Suppressor macrophage treated with lipopolysaccharide for 1 hour (primary cell): ENCODE measurements at regions not wholly inside any gene's neighbourhood (a gene's known extent, or its start where the extent isn't known, plus 50 kb on each side); places are given as distances from the start of the nearest gene placed in this dataset.

ENCODE experiments used
- DNase-seq, 3 donors: peaks; one replicate each; pipeline ENCODE4 v3.0.0-alpha.2; 2020 to 2022

DNA sequence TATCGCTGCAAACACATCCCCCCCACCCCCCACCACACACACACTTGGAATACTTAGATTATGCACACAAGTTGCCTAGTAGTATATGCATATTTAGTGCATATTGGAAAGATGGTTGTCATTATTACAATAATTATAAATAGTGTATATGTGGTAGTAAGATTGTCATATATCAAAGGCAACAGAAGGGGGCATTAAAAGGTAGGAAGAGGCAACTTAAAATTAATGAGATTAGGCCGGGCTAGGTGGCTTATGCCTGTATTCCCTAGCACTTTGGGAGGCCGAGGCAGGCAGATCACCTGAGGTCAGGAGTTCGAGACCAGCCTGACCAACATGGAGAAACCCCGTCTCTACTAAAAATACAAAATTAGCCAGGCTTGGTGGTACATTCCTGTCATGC is 52.1 kb downstream of the GSC start:
- DNase-seq: no peak

DNA sequence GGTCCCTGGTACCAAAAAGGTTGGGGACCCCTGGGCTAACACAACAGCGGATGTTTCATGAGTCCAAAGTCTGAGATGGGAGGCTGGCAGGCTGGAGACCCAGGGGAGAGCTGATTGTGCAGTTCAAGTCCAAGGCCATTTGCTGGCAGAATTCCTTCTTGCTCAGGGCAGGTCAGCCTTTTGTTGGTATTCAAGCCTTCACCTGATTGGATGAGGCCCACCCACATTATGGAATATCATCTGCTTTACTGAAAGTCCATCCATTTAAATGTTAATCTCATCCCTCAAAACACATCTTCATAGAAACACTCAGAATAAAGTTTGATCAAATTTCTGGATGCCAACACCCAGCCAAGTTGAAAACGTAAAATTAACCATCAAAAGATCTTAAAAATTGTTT is 52.9 kb downstream of the GSC start:
- DNase-seq: no peak

DNA sequence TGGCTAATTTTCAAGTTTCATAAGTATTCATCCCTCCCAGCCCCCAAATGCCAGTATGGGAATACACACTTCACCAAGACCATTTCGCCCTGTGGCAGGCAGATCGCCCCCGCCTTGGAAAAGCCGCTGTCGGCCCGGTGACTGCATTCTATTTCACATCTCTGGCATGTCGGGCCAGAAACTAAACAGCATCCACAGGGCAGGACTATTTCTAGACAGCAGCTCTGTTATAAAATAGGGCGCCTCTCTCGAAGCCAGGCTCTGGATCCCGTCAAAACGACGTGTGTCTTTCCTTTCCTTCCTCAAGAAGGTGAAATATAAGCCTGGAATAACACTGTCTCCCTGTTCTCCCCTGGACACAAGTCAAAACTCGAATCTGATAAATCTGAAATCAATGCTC is 56.8 kb downstream of the GSC start:
- no peak for DNase-seq

DNA sequence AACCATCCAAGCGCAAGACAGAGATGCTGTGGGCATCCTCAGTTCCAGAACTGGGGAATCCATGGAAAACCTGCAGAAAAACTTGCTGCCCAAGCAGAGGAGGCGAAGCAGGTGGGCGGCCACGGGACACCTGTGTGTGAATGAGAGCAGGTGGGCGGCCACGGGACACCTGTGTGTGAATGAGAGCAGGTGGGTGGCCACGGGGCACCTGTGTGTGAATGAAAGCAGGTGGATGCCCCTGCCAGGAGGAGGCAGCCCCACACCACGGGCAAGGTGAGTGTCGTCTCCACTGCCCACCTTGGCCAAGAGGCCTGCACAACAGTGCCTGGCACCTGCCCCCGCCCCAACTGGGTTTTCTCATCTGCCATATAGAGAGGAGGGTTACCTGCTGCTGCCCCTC is 59.2 kb downstream of the GSC start:
- no peak for DNase-seq

DNA sequence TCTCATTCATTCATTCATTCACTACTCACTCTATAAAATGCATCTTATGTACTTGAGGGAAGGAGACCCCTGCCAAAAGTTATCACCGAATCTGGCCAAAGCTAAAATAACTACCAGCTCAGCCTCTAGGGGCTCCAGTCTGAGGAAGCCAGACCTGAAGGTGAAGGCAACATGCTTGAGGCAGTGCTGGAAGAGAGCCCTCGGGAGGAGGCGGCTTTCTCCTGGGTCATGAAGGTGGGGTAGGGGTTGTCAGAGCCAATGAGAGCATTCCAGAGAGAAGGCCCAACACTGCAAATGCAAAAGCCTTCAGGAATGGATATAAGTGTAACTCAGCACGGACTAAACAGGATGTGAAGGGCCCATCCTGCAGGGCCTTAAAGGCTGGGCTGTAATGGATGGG is 62.4 kb downstream of the GSC start:
- DNase-seq: no peak

DNA sequence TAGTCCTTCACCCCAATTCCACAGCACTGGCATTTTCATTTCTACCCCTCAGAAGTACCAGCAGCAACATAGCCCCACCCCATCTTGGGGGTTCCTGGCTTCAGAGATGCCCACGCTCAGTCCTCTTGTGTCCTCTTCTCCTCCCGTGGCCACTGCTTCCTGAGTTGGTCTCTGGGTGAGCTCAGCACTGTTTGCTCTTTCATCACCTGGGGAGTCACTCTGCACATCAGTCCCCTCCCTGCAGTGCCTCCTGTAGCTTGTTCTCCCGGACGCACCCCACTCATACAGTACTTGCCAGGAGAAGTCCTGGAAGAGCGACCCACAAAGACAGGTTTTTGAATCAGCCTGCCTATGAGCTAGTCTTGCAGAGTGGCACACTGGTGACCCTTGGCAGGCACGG is 63.8 kb downstream of the GSC start:
- DNase-seq: no peak

DNA sequence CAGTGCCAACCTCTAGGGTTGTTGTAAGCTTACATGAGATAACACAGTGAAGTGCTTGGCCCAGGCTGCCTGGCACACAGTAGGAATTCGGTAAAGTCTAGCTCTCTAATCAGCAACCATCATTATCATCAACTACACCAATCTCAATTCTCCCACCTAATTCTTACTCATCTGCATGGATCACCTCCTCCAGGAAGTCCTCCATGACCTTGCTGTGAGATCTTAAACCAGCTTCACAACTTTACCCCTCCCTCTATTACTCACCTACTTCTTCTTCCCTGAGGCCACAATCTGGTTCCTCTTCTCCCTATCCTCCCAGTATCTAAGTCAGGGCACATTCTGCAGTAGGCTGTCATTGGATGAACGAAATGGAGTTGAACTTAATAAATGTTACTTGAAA is 67.3 kb downstream of the GSC start:
- DNase-seq: peak in 1 of 3 donors; percentile 2

DNA sequence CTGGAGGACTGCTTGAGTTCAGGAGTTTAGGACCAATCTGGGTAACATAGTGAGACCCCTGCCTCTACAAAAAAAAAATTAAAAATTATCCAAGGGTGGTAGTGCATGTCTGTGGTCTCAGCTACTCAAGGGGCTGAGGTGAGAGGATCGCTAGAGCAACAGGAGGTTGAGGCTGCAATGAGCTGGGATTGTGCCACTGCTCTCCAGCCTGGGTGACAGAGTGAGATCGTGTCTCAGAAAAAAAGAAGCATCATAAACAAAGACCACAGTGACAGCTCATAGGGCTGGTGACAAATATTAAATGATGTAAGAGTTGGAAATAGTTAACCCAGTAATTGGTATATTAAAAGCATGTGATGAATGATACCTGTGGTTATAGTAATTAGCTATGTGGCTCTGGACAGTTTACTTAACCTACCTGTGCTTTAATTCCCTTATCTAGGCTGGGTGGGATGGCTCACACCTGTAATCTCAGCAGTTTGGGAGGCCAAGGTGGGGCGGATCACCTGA is 68.0 kb downstream of the GSC start:
- DNase-seq: peak in 1 of 3 donors; percentile 3

DNA sequence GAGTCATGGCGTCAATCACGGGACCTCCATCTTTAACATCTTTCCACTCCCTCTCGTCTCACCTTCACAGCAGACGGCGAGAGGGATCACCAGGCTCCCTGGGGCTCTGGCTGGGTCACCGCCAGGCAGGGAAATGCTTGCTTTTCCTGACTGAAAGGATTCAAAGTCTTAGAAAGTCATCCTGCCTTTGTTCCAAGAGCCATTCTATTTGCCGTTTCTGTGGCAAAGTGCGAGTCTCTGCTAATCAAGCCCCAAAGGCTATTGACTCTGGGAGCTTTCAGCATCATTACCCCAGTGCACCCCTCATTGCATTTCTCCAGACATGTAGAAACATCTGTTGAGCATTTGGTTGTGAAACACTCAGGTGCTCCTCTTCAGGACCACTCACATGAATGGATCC is 69.6 kb downstream of the GSC start:
- no peak for DNase-seq

DNA sequence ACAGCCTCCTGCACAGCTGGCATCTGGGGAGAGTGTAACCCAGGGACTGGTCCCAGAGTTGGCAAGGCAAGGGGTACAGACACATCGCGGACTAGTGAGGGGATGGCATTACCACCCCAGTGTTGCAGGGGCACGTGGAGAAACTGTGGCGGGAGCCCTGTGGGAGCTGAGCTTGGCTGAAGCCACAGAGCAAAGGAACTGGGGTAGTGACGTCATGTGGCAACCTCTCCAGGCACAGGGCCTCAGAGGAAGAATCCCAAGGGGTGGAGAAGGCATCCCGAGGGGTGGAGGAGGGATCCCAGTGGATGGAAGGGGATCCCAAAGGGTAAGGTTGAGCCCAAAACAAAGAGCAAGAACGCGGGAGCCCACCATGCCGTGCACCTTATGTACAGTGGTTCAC is 70.1 kb downstream of the GSC start:
- DNase-seq: no peak

DNA sequence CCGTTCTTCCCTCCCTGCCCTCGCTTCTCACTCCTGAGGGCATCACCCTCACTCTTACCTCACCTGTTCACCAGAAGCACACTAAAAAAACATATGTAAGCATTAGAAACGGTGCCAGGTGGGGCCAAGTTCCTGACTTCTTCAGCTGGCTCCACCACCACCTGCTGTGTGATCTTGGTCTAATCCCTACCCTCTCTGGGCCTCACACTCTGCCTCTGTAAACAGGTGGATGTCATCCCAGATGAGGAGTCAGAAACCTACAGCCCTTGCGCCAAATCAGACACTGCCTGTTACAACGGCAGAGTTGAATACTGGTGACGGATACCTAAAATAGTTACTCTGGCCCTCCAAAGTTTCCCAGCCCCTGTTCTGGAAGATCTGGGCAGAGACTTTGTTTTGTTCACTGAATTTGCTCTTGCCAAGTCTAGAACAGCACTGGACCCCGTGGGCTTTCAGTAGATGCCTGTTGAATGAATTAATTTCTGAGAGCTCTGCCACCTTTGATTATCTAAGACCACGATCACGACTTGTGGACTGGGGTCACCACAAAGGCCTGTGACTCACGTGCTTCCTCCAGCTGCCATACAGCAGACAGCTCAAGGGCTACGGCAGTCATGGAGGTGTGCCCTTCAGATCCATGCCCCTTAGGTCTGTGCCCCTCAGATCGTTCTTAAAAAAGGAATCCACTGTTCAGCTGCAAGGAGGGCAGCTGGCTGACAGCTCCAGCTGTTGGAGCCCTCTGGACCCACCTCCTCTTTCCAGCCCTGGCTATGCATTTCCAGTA is 71.9 kb downstream of the GSC start:
- DNase-seq: no peak

DNA sequence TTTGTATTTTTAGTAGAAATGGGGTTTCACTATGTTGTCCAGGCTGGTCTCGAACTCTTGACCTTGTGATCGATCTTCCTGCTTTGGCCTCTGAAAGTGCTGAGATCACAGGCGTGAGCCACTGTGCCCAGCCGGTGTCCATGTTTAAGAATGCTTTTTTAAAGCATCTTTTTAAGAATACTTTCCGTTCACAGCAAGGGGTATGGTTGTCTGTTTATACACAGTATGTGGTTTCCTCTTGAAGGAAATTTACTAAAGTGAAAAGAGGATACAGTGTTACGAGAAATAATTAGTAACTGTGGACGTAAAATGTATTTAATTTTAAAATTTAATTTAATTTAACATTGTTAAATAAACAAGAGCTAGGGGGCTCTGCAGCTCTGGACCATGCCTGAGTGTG is 73.4 kb downstream of the GSC start:
- no peak for DNase-seq

DNA sequence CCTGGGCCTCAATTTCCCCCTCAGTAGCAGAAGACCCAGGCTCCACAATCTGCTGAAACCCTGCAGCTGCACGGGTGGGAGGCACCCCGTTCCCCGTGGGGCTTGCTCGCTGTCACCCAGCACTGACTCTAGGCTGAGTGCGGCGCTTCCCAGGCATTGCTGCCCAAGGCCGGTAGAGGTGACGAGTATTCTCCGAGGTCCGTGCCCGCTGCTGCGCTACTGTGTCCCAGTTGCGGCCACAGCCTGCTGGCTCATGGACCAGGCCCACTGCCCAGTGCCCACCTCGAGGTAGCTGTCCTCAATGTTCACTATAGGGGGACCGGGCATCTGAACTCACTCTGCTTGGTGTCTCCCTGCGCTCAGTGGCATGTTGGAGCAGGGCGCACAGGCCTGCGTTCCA is 74.7 kb downstream of the GSC start:
- no peak for DNase-seq

DNA sequence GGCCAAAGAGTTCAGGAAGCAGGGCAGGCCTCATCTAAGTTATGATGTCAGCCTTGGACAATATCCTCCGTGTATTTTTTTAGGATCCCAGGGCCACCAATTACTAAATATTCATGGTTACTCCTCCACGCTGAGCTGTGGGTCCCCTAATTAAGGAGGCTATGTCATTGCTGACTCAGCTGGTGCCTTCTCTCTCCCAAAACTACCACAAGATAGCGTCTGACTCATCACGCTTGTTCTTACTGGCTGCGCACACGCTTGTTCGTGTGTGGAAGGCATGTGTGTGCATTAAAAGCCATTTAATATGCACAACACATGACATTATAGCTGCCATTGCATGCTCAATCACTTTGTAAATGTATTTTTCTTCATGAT is 78.3 kb downstream of the GSC start:
- DNase-seq: no peak

DNA sequence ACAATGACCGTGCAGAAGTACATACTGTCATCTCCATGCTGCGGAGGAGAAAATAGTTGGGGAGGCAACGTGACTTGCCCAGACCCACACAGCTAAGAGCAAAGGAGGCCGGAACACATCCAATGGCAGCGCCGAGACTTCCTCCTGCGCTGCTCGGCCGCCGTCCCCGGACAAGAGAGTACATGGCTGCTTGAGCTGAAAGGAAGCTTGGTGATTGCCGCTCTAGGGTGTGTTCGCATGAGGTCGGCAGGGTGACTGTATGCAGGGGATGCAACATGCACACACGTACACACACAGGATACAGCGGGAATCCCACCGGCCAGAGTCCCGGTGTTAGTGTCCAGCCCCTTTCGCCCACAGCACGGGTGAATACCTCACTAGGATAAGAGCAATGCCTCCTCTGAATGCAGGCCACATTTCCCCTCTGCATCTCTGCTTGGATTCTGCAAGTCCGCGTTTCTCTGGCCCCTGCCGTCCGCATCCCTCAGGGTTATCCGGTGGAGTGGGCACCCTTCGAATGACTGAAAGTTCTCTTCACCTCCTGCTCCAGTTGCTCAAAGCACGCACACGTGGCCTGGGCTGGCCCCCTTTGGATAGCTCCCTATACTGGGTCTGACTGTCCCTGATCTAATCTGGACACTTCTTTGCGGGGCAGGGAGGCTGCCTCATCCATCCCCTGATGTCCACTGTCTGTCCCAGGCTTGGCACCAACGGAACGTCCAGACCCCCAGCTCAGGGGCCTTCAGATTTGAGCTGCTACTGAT is 78.8 kb downstream of the GSC start:
- DNase-seq: no peak

DNA sequence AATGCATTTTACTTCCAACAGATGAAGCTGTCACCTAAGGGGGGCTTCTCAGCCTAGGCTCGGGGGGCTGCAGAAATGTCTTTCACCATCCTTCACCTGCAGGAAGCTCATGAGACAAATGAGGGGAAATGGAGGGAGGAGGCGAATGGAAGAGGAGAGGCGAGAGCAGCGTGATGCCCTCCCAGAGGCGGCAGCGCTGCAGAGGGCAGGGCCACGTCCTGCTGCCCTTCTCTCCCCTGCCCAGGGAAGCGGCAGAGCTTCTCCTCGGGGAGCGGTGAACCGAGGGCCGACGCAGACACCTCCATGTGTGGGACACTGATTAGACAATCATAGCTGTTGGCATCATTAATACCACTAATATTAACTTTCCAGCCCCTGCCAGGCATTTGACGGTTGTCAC is 78.3 kb downstream of the SERPINA3 start:
- no peak for DNase-seq

DNA sequence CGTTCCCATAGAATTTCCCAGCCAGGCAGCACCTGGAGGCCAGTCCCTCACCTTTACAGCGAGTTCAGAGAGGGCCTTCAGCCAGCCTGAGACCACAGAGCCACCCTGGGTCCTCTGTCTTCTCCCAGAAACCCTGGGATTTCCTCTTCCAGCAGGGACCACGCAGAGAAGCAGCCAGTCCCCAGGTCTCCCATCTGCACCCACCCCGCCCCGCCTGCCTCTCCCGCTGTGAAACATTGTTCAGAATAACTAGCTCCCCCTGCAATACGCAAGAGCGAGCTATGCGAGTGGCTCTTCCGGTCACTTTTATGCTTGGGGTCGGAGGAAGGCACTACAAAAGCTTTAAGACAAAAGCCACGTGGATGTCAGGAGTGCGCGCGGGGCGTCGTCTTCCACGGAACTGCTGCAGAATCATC is 77.8 kb downstream of the SERPINA3 start:
- no peak for DNase-seq

DNA sequence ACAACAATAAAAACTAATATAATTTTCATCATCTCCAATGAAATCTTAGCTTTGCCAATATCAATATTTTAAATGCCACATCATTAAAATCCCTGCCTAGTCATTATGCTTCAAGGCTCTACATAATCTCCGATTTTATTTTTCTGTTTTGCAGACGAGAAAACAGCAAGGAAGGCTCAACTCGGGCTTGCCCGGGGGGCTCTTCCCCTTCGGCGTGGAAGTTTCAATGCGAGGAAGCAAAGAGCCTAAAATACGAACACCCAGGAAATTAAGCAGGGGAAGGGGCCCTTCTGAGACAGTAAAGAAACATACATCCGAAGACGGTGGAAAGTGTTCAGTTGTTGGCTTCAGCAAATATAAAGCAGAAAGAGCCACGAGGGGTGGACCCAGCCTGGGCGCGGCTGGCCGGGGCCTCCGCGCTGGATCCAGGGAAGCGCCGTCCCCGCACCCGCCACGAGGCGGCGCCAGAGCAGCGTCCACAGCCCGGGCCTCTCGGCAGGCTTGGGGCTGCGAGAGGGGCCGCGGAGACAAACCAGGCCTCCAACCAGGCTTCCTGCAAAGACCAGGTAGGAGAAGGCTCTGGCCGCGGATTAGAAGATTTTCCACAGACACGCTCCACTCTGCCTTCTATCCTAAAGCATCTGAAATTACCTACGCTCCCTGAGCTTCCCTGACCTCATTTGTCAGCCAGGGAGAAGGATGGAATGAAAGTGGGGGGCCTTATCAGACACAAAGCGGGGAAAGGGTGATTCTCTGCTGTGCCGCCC is 77.2 kb downstream of the SERPINA3 start:
- DNase-seq: peak; percentile 51 to 77 (median 64)

DNA sequence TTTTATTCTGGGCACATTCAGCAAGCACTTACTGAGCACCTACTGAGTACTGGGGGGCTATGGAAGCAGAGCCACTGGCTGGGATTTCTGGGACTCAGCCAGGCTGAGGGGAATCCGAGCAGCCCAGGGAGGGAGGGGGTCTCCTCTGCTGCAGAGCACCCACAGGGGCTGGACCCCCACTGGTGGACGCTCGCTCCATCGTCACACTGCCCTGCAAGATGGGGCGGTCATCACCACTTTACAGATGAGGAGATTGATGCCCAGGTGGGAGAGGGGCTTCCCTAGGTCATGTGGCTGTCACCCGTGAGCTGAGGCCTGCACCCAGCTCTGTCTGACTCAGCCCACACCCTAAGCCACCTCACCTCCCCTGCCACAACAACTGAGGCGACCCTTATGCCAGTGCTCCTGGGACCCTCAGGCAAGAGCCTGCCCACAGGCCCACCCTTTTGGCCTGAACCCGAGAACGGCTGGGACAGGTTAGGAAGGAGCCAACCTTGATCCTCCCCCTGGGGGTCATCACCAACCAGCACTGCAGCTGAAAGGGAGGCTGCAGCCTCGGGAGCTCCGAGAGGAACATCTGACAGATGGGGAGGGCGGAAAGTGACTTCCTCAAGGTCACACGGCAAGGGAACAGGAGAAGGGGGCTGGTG is 74.4 kb downstream of the SERPINA3 start:
- no peak for DNase-seq

DNA sequence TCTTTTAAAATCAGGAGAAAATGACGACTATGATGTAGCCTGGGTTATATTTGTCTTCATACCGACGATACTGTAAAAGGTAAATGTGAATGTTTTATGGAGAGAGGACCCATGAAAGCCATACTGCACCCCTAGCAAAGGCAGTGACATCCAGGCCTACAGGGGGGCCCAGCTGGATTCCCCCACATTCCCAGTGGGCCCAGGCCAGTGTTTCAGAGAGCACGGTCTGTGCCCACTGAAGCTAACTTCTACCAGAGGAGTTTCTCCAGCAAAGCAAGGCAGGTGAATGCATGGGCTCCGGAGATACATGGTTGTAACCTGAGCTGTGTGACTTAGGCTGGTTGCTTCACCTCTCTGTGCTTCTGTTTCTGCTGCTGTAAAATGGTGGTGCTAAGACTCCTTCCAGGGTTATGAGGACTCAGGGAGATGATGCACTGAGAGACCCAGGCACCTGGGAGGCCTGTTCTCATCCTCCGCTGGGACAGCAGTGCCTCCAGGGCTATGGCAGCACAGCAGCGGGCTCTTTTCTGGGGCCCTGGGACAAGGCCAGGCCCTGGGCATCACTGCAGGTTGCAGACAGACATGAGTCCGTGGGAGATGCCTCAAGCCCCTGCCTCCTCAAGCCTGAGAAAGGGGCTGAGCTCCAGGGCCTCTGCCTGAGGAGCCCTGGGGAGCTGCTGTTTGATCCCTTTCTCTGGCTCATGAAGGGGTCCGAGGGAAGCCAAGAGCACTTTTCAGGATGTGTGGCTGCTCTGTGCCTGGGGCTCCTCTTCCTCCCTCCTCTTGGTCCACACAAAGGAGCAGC is 73.7 kb downstream of the SERPINA3 start:
- DNase-seq: no peak

DNA sequence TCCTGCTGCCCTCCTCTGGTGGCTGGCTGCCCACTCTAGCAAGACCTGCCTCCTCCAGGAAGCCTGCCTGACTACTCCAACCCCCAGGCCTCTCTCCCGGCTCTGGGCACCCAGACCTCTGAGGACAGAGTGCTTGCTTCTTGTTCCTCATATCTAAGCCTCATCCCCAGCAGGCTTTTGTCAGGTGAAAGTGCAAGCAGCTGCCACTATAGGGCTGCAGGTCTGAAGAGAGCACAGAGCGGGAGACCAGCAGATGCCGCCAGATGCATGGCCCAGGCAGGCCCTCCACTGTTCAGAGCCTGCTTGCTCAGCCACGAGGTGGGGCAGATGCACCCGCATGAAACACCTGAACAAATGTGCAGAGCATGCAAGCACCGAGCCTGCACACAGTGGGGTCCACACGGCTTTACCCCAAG is 73.0 kb downstream of the SERPINA3 start:
- no peak for DNase-seq

DNA sequence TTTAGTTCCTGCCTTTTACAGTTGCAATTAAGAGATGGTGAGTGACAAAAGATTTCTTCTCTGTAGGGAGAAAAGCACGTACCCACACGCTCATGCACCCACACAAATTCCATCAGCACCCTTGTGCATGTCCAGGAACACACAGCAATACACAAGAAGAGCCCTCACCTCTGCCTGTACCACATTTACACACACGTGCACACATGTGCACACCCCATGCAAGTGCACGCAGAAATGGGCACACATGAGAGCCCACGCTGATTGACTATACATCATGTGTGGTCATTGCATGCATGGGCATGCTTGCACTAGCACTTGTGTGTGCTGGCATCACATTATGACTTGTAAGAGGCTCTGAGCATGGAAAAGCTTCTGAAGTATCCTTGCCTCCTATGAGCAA is 70.5 kb downstream of the SERPINA3 start:
- no peak for DNase-seq
